ENCODE measurements at regions not wholly inside any gene's neighbourhood (a gene's known extent, or its start where the extent isn't known, plus 50 kb on each side); places are given as distances from the start of the nearest gene placed in this dataset.

DNA sequence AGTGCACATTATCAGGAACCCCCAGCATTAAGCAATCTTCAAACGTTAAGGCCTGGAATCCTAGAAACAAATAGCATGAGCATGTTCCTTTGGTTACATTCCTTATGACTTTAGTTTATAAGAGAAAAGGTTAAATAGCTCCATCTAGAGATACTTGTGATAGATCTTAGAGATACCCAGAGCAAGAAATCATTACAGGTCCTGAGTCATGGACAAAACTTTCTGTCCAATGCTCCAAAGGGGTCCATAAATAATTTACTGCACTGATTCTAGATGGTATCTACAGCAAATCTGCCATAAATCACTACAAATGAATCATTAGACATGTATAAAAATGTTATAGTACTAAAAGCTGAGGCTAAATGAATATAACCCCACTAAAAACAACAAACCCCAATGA is 139.6 kb downstream of the HTR1A start:
- TF ChIP-seq CTCF (IDR thresholded peaks at IDR 0.05) (no peak), POLR2A (IDR thresholded peaks at IDR 0.05) (no peak)
- Histone ChIP-seq H3K27me3 (no peaks in the 10 kb centered on the region), H3K4me1 (no peaks in the 10 kb centered on the region), H3K4me3 (no peak overlapping the region), H3K36me3 (no peaks in the 10 kb centered on the region), H3K9me3 (no peaks in the 10 kb centered on the region), H3K27ac (no peak overlapping the region)
- intact Hi-C loops (cut with DNase I): no loop called here
- WGBS (ENCODE audit: insufficient coverage, low coverage, low lambda C conversion rate, missing lambda C conversion rate): 0% methylated on average over 1 of the region's 1 CpG
- no peak for DNase-seq
- ATAC-seq: no peak

- WGBS (ENCODE audit: insufficient coverage, low coverage, low lambda C conversion rate, missing lambda C conversion rate): 23% methylated on average over 3 of the region's 3 CpGs
- Histone ChIP-seq H3K36me3 (no peaks in the 10 kb centered on the region), H3K9me3 (no peaks in the 10 kb centered on the region), H3K4me3 (no peak overlapping the region), H3K4me1 (no peaks in the 10 kb centered on the region), H3K27me3 (no peaks in the 10 kb centered on the region), H3K27ac (no peak overlapping the region)
- TF ChIP-seq POLR2A (IDR thresholded peaks at IDR 0.05) (no peak), CTCF (IDR thresholded peaks at IDR 0.05) (no peak)
- ATAC-seq: no peak
- intact Hi-C loops (cut with DNase I): no loop called here
- DNase-seq: no peak
Measured at GRCh38 chr5:63820577-63820976, 141.7 kb downstream of the HTR1A start.

DNA sequence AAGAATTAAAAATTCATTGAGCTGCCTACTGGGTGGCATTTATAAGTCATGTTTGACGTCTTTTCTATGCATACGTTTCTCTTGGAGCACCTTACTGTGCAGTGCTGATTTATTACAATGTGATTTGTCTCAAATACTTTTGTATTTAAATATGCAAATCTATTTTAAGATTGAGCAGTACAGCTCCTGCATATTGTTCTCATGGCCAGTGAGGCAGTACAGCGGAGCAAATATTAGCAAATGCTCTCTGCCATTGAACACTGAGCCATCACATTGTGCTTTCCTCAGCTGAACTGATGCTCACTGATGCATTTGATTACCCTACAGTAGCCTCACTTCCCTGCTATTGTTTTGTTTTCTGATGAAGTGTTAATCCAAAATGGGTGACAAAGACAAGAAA is 149.6 kb downstream of the HTR1A start:
- Histone ChIP-seq H3K9me3 (no peaks in the 10 kb centered on the region), H3K4me3 (no peak overlapping the region), H3K36me3 (no peaks in the 10 kb centered on the region), H3K27ac (no peak overlapping the region), H3K4me1 (no peaks in the 10 kb centered on the region), H3K27me3 (no peaks in the 10 kb centered on the region)
- no peak for TF ChIP-seq POLR2A (IDR thresholded peaks at IDR 0.05)
- no peak for TF ChIP-seq CTCF (IDR thresholded peaks at IDR 0.05)
- intact Hi-C loops (cut with DNase I): no loop called here
- ATAC-seq (no peak), DNase-seq (no peak)
- WGBS (ENCODE audit: insufficient coverage, low coverage, low lambda C conversion rate, missing lambda C conversion rate): 51% methylated on average over 3 of the region's 3 CpGs

GRCh38 chr5:63811961-63812360 is 150.3 kb downstream of the HTR1A start:
- Histone ChIP-seq H3K36me3 (no peaks in the 10 kb centered on the region), H3K4me1 (no peaks in the 10 kb centered on the region), H3K27ac (no peak overlapping the region), H3K27me3 (no peaks in the 10 kb centered on the region), H3K4me3 (no peak overlapping the region), H3K9me3 (no peaks in the 10 kb centered on the region)
- DNase-seq (no peak), ATAC-seq (no peak)
- TF ChIP-seq CTCF (IDR thresholded peaks at IDR 0.05) (no peak), POLR2A (IDR thresholded peaks at IDR 0.05) (no peak)
- intact Hi-C loops (cut with DNase I): no loop called here
- 38% methylated on average over 2 of the region's 2 CpGs for WGBS (ENCODE audit: insufficient coverage, low coverage, low lambda C conversion rate, missing lambda C conversion rate)

DNA sequence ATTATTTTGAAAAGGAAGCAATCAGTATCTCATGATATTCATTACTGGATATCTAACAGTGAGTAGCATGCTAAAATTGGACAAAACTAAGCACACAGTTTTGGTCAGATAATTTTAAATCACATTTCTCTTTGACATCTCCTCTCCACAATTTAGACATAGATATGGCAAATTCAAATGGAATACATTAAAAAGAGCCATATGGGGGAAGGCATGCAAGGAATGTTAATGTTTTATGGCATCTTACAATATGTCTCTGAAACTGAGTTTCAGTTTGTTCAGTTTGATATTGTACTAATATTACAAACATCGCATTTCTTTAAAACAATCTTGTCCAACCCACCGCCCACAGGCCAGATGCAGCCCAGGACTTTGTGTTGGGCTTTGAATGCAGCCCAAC is 151.0 kb downstream of the HTR1A start:
- no peaks in the 10 kb centered on the region for H3K36me3 ChIP-seq
- no peaks in the 10 kb centered on the region for H3K9me3 ChIP-seq

More for the DNA sequence above, 151.0 kb downstream of the HTR1A start:
- TF ChIP-seq POLR2A (IDR thresholded peaks at IDR 0.05): no peak
- TF ChIP-seq CTCF (IDR thresholded peaks at IDR 0.05): no peak
- intact Hi-C loops (cut with DNase I): no loop called here
- no peaks in the 10 kb centered on the region for H3K27me3 ChIP-seq
- ATAC-seq: no peak
- WGBS (ENCODE audit: insufficient coverage, low coverage, low lambda C conversion rate, missing lambda C conversion rate): 90% methylated on average over 2 of the region's 2 CpGs
- H3K4me3 ChIP-seq: no peak overlapping the region
- no peaks in the 10 kb centered on the region for H3K4me1 ChIP-seq
- no peak overlapping the region for H3K27ac ChIP-seq
- no peak for DNase-seq
